ENCODE measurements at regions not wholly inside any gene's neighbourhood (a gene's known extent, or its start where the extent isn't known, plus 50 kb on each side); places are given as distances from the start of the nearest gene placed in this dataset.

GRCh38 chr7:41501006-41501405 is 201.9 kb downstream of the INHBA start:
- no peaks in the 10 kb centered on the region for H3K36me3 ChIP-seq (ENCODE audit: low read depth, missing control alignments)
- WGBS, 2 donors: 92% methylated on average over 6 of the region's 6 CpGs
- no peaks in the 10 kb centered on the region for H3K4me1 ChIP-seq
- DNase-seq: no peak
- intact Hi-C loops (cut with DNase I; ENCODE audit: low total_unique reads): no loop called here
- no peak overlapping the region for H3K27ac ChIP-seq
- TF ChIP-seq POLR2A (IDR thresholded peaks at IDR 0.05): no peak
- TF ChIP-seq, protein P1, sequence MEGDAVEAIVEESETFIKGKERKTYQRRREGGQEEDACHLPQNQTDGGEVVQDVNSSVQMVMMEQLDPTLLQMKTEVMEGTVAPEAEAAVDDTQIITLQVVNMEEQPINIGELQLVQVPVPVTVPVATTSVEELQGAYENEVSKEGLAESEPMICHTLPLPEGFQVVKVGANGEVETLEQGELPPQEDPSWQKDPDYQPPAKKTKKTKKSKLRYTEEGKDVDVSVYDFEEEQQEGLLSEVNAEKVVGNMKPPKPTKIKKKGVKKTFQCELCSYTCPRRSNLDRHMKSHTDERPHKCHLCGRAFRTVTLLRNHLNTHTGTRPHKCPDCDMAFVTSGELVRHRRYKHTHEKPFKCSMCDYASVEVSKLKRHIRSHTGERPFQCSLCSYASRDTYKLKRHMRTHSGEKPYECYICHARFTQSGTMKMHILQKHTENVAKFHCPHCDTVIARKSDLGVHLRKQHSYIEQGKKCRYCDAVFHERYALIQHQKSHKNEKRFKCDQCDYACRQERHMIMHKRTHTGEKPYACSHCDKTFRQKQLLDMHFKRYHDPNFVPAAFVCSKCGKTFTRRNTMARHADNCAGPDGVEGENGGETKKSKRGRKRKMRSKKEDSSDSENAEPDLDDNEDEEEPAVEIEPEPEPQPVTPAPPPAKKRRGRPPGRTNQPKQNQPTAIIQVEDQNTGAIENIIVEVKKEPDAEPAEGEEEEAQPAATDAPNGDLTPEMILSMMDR (IDR thresholded peaks at IDR 0.05): no peak
- no peaks in the 10 kb centered on the region for H3K9me3 ChIP-seq
- no peak overlapping the region for H3K4me3 ChIP-seq
- no peaks in the 10 kb centered on the region for H3K27me3 ChIP-seq

DNA sequence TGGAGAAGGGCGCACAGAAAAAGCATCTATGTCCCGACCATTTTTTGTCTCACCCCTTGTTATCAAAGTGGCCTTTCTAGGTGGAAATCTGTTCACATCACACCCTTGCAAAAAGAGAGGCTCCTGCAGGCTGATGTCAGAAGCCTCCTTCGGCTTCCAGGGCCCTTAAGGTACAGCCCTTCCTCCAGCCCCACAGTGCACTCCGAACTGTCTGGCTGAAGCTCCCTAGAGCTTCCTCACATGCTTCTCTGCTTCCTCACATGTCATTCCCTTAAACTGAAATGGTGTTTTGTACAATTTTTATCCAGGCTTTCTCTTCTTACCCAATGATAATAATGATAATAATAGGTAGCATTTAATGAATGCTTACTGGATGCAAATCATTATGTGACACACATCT is 210.3 kb downstream of the INHBA start:
- Histone ChIP-seq H3K9me3 (no peaks in the 10 kb centered on the region), H3K36me3 (ENCODE audit: low read depth, missing control alignments) (no peaks in the 10 kb centered on the region), H3K4me3 (no peak overlapping the region), H3K4me1 (no peaks in the 10 kb centered on the region), H3K27me3 (no peaks in the 10 kb centered on the region), H3K27ac (no peak overlapping the region)
- 50 to 51% methylated on average over 4 of the region's 4 CpGs for WGBS, 2 donors
- DNase-seq: peak; percentile 50
- intact Hi-C loops (cut with DNase I; ENCODE audit: low total_unique reads): no loop called here
- TF ChIP-seq POLR2A (IDR thresholded peaks at IDR 0.05): no peak
- TF ChIP-seq, protein P1 (IDR thresholded peaks at IDR 0.05): no peak

DNA sequence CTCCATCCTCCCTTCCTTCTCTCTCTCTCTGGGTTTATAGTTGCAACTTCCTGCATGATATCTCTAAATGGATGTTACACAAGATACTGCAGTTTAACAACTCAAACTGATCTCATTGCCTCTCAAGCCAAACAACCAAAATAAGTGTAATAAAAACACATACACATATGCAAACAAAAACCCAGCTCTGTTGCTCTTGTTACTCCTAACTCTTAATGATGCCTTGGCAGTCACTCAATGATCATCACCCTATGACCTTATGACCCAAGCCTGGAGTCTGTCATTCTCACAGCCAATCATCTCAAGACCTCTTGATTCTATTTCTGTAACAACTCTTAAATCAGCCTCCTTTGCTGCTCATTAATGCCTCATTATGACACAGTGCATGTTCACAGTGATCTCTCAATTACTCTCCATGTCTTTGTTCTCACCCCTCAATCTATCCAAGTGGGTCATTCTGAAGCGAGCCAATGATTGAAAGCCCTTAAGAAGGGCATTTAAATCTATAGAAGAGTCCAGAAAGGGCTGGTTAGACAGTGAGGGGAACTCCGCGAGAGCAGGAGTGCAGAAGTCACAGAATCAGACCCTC is 210.9 kb downstream of the INHBA start:
- no peak overlapping the region for H3K27ac ChIP-seq
- no peak for TF ChIP-seq POLR2A (IDR thresholded peaks at IDR 0.05)
- TF ChIP-seq, protein P1 (IDR thresholded peaks at IDR 0.05): no peak
- no peaks in the 10 kb centered on the region for H3K27me3 ChIP-seq
- H3K9me3 ChIP-seq: no peaks in the 10 kb centered on the region
- intact Hi-C loops (cut with DNase I; ENCODE audit: low total_unique reads): no loop called here
- peak; percentile 45 for DNase-seq
- no peak overlapping the region for H3K4me3 ChIP-seq
- H3K36me3 ChIP-seq (ENCODE audit: low read depth, missing control alignments): no peaks in the 10 kb centered on the region
- 57 to 72% methylated on average over 3 of the region's 3 CpGs for WGBS, 2 donors
- H3K4me1 ChIP-seq: no peaks in the 10 kb centered on the region

DNA sequence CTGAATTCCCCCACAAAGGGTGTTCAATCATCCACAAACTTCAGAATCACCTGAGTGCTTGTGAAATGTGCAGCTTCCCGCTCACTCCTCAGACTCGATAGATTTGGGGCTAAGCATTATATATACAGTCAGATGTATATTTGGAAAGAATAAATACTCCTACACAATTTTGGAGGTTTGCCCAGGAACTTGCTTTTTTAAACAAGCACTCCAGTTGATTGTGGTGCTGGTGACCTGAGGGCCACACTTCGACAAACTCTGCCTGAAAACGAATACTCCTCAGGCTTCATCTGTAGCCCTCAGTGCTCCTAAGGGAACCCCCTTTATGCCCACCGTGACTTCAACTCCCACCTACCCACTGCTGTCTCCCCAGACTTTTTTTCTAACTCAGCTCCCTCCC is 211.6 kb downstream of the INHBA start:
- Histone ChIP-seq H3K36me3 (ENCODE audit: low read depth, missing control alignments) (no peaks in the 10 kb centered on the region), H3K4me3 (no peak overlapping the region), H3K27me3 (no peaks in the 10 kb centered on the region), H3K9me3 (no peaks in the 10 kb centered on the region), H3K27ac (no peak overlapping the region), H3K4me1 (no peaks in the 10 kb centered on the region)
- 50 to 69% methylated on average over 5 of the region's 5 CpGs for WGBS, 2 donors
- TF ChIP-seq POLR2A (IDR thresholded peaks at IDR 0.05): no peak
- TF ChIP-seq, protein P1 (IDR thresholded peaks at IDR 0.05): no peak
- DNase-seq: no peak
- intact Hi-C loops (cut with DNase I; ENCODE audit: low total_unique reads): no loop called here

- Histone ChIP-seq H3K9me3 (no peaks in the 10 kb centered on the region), H3K4me3 (no peak overlapping the region), H3K27me3 (no peaks in the 10 kb centered on the region), H3K27ac (no peak overlapping the region), H3K4me1 (no peaks in the 10 kb centered on the region), H3K36me3 (ENCODE audit: low read depth, missing control alignments) (no peaks in the 10 kb centered on the region)
- TF ChIP-seq, protein P1 (IDR thresholded peaks at IDR 0.05): no peak
- TF ChIP-seq POLR2A (IDR thresholded peaks at IDR 0.05): no peak
- WGBS, 2 donors: 93 to 94% methylated on average over 2 of the region's 2 CpGs
- intact Hi-C loops (cut with DNase I; ENCODE audit: low total_unique reads): no loop called here
- DNase-seq: no peak
These were observed 213.0 kb downstream of the INHBA start for GRCh38 chr7:41489885-41490284.
